Lung (tissue), 11 donors: ENCODE measurements at regions not wholly inside any gene's neighbourhood (a gene's known extent, or its start where the extent isn't known, plus 50 kb on each side); places are given as distances from the start of the nearest gene placed in this dataset.

Experiments used
- ATAC-seq: fragments of 200-7000 bp; cut with Tn5 transposase; one replicate; pipeline ENCODE4 v1.9.1; 2020; ENCODE audit warnings: moderate number of reproducible peaks; ENCODE audit not compliant: insufficient read depth, low FRiP score
- DNase-seq, 3 donors: peaks; one replicate each; pipeline ENCODE4 v3.0.0-alpha.2; 2013 to 2017
- H3K27ac ChIP-seq, 2 donors: one replicate each; pipeline ENCODE4 v1.5.1; 2013; ENCODE audit warnings: mild to moderate bottlenecking in 2 of 2, moderate library complexity in 2 of 2, control low read depth in 1 of 2, inconsistent platforms in 1 of 2, low read depth in 1 of 2, low read length in 1 of 2
- H3K27me3 ChIP-seq, 3 donors: one replicate each; pipeline ENCODE4 v1.5.1; 2013; ENCODE audit warnings: low read length in 2 of 3; ENCODE audit not compliant: control insufficient read depth in 3 of 3, insufficient read depth in 3 of 3
- H3K36me3 ChIP-seq, 4 donors: one replicate each; pipeline ENCODE4 v1.5.1; 2013; ENCODE audit warnings: low read length in 4 of 4, mild to moderate bottlenecking in 1 of 4, moderate library complexity in 1 of 4; ENCODE audit not compliant: control insufficient read depth in 4 of 4, insufficient read depth in 4 of 4
- H3K4me1 ChIP-seq, 5 donors: one replicate each; pipeline ENCODE4 v1.5.1; 2013; ENCODE audit warnings: low read length in 5 of 5, mild to moderate bottlenecking in 2 of 5, moderate library complexity in 1 of 5; ENCODE audit not compliant: control insufficient read depth in 5 of 5, insufficient read depth in 5 of 5
- H3K4me3 ChIP-seq: one replicate; pipeline ENCODE4 v1.5.1; 2013; ENCODE audit warnings: mild to moderate bottlenecking, control low read depth, moderate library complexity
- H3K9ac ChIP-seq, 2 donors: one replicate each; pipeline ENCODE4 v1.5.1; 2013; ENCODE audit warnings: low read length in 2 of 2, control low read depth in 1 of 2; ENCODE audit not compliant: insufficient read depth in 1 of 2
- H3K9me3 ChIP-seq, 4 donors: one replicate each; pipeline ENCODE4 v1.5.1; 2013; ENCODE audit warnings: low read length in 3 of 4, mild to moderate bottlenecking in 1 of 4, moderate library complexity in 1 of 4; ENCODE audit not compliant: control insufficient read depth in 4 of 4, insufficient read depth in 3 of 4
- WGBS, 2 donors: extraction: QIAGEN DNeasy Blood & Tissue Kit; methylation state at CpG; one replicate each; pipeline ENCODE4 v1.1.7; 2013; 5-methylcytosine and 5-hydroxymethylcytosine counted together
- TF ChIP-seq, protein P1 (sequence below): IDR thresholded peaks from 2 replicates; pipeline ENCODE4 v1.5.1; 2012; ENCODE audit warnings: mild to moderate bottlenecking; ENCODE audit errors: control extremely low read depth, extremely low read depth
- donor health status: control.
- donor health status: control.
- donor health status: Bipolar disorder and iron deficiency.
- donor health status: healthy.
- donor health status: DM: yes; HTN: yes; CAD: no.

DNA sequence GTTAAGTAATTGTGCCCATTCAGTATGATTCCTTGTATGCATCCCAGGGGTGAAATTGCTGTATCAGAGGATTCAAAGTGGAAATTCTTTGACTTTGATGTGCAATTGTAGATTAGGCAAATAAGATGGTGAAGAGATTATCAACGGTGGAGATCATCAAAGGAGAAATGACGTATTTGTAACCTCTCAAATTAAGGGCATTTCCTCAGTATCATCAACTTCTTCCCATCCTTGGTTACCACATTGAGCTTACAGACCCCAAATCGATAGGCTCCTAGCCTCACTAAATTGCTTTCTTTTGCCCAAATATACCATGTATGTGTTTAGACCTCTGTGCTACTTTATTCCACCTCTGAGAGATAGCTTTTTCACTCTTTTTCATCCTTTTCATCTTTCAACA, 213.1 kb upstream of the ZFP64 start:
- no peaks in the 10 kb centered on the region for H3K27me3 ChIP-seq
- H3K36me3 ChIP-seq, result no peaks in the 10 kb centered on the region
- no peak for ATAC-seq
- no peaks in the 10 kb centered on the region for H3K9me3 ChIP-seq
- H3K27ac ChIP-seq, result no peak overlapping the region
- 68 to 76% methylated on average over 3 of the region's 3 CpGs for WGBS, 2 donors
- TF ChIP-seq, protein P1, sequence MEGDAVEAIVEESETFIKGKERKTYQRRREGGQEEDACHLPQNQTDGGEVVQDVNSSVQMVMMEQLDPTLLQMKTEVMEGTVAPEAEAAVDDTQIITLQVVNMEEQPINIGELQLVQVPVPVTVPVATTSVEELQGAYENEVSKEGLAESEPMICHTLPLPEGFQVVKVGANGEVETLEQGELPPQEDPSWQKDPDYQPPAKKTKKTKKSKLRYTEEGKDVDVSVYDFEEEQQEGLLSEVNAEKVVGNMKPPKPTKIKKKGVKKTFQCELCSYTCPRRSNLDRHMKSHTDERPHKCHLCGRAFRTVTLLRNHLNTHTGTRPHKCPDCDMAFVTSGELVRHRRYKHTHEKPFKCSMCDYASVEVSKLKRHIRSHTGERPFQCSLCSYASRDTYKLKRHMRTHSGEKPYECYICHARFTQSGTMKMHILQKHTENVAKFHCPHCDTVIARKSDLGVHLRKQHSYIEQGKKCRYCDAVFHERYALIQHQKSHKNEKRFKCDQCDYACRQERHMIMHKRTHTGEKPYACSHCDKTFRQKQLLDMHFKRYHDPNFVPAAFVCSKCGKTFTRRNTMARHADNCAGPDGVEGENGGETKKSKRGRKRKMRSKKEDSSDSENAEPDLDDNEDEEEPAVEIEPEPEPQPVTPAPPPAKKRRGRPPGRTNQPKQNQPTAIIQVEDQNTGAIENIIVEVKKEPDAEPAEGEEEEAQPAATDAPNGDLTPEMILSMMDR, result no peak
- no peak for DNase-seq
- no peak overlapping the region for H3K4me3 ChIP-seq
- H3K4me1 ChIP-seq, result no peaks in the 10 kb centered on the region
- no peak overlapping the region for H3K9ac ChIP-seq

DNA sequence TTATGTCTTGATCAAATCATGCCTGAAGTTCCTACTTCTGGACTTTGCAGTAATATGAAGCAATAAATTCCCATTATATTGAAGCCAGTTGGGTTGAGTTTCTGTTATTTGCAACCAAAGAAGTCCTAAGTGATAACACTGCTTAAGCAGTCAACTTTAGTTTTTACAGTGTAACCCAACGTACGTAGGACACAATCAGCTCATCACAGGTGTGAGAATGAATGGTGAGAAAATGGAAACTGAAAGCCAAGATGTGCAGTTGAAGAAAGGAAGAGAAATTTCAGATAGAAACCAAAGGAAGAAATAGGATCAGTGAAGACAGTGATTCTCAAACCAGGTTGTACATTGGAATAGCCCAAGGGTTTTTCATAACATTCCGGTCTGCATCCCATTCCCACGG, 211.4 kb upstream of the ZFP64 start:
- Histone ChIP-seq H3K36me3 (no peaks in the 10 kb centered on the region), H3K9ac (no peak overlapping the region), H3K27ac (no peak overlapping the region), H3K9me3 (no peaks in the 10 kb centered on the region), H3K27me3 (no peaks in the 10 kb centered on the region), H3K4me1 (no peaks in the 10 kb centered on the region), H3K4me3 (no peak overlapping the region)
- TF ChIP-seq, protein P1, result no peak
- 70 to 91% methylated on average over 4 of the region's 4 CpGs for WGBS, 2 donors
- ATAC-seq, result no peak
- DNase-seq, result no peak

DNA sequence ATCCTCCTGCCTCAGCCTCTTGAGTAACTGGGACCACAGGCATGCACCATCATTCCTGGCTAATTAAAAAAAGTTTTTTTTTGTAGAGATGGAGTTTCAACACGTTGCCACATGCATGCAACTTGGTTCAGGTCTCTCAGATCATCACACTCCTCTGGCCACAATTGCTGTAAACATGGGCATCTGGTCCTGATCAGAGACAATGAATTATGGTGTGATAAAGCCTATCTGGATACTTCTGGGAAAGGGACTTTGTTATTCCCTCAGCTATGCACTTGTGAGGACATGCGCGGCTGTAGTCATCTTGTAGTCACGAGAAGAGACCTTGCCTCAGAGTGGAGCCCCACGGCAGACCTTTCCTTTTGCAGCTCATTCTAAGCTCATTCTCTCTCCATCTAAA, 210.9 kb upstream of the ZFP64 start:
- Histone ChIP-seq H3K9me3 (no peaks in the 10 kb centered on the region), H3K36me3 (no peaks in the 10 kb centered on the region), H3K4me1 (no peaks in the 10 kb centered on the region), H3K27ac (no peak overlapping the region), H3K9ac (no peak overlapping the region), H3K27me3 (no peaks in the 10 kb centered on the region), H3K4me3 (no peak overlapping the region)
- DNase-seq (no peak), ATAC-seq (no peak)
- TF ChIP-seq, protein P1, result no peak
- WGBS, 2 donors, result 86 to 89% methylated on average over 5 of the region's 5 CpGs

DNA sequence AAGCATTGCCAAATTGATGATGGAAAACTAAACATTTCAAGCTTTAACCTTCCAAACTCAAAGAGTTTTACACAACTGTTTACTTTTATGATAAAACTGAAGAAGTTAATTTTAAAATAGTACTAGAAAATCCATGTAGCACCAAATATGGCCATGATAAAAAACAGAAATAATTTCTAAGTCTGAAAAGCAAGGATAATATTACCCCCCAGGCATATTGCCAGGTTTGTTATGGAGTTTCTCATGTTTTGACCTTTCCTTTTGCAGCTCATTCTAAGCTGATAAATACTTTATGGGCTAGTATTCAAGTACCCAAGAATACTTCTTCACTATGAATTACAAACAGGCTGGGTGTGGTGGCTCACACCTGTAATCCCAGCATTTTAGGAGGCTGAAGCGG, 209.9 kb upstream of the ZFP64 start:
- no peak overlapping the region for H3K27ac ChIP-seq
- no peaks in the 10 kb centered on the region for H3K27me3 ChIP-seq
- H3K9ac ChIP-seq, result no peak overlapping the region
- no peaks in the 10 kb centered on the region for H3K4me1 ChIP-seq
- DNase-seq (peak in 2 of 3 donors; percentile 73 to 84), ATAC-seq (no peak)
- no peaks in the 10 kb centered on the region for H3K36me3 ChIP-seq
- no peak overlapping the region for H3K4me3 ChIP-seq
- no peaks in the 10 kb centered on the region for H3K9me3 ChIP-seq
- TF ChIP-seq, protein P1, result no peak
- WGBS, 2 donors, result 90 to 96% methylated on average over 1 of the region's 1 CpG
